DMS153 treated with DMSO at 0.1 percent for 48 hours (cell line): ENCODE measurements at regions not wholly inside any gene's neighbourhood (a gene's known extent, or its start where the extent isn't known, plus 50 kb on each side); places are given as distances from the start of the nearest gene placed in this dataset.
"Not testable (repeated sequence)": the region's sequence is repeated elsewhere in the genome, so short reads cannot be mapped to it uniquely, and the experiment has no call there.

Source experiments
- DNase-seq: peaks from one replicate; lab custom pipeline; 2025; ENCODE audit not compliant: unreplicated experiment; lab: John Stamatoyannopoulos, UW

GRCh38 chr3:160047876-160048275, 59.2 kb downstream of the IL12A start:
- DNase-seq: no peak

GRCh38 chr3:160049038-160049437, 60.4 kb downstream of the IL12A start:
- DNase-seq: no peak

GRCh38 chr3:160049565-160049964, 60.9 kb downstream of the IL12A start:
- DNase-seq: no peak

- DNase-seq: no peak
These were observed 61.4 kb downstream of the IL12A start for GRCh38 chr3:160049988-160050387.

GRCh38 chr3:160052385-160053047, 63.9 kb downstream of the IL12A start:
- no peak for DNase-seq

- no peak for DNase-seq
These were observed 64.4 kb downstream of the IL12A start for GRCh38 chr3:160053048-160053391.

GRCh38 chr3:160054862-160055261, 66.2 kb downstream of the IL12A start:
- DNase-seq: not testable (repeated sequence)

- DNase-seq: no peak
These were observed 67.0 kb downstream of the IL12A start for GRCh38 chr3:160055659-160056058.

GRCh38 chr3:160057331-160057730, 68.7 kb downstream of the IL12A start:
- DNase-seq: no peak

- no peak for DNase-seq
These were observed 71.9 kb downstream of the IL12A start for GRCh38 chr3:160060409-160061027.

GRCh38 chr3:160061525-160061924, 72.9 kb downstream of the IL12A start:
- DNase-seq: no peak

- DNase-seq: no peak
These were observed 76.6 kb downstream of the IL12A start for GRCh38 chr3:160065282-160065681.

- DNase-seq: no peak
These were observed 77.2 kb downstream of the IL12A start for GRCh38 chr3:160065786-160066185.

GRCh38 chr3:160069986-160070385, 81.4 kb downstream of the IL12A start:
- DNase-seq: no peak

GRCh38 chr3:160076519-160076918, 87.9 kb downstream of the IL12A start:
- no peak for DNase-seq

GRCh38 chr3:160078533-160078932, 89.9 kb downstream of the IL12A start:
- no peak for DNase-seq

GRCh38 chr3:160081958-160082533, 93.4 kb downstream of the IL12A start:
- no peak for DNase-seq

- no peak for DNase-seq
These were observed 96.4 kb downstream of the IL12A start for GRCh38 chr3:160084998-160085397.

GRCh38 chr3:160088492-160089137, 100.0 kb downstream of the IL12A start:
- no peak for DNase-seq

- DNase-seq: no peak
These were observed 102.0 kb downstream of the IL12A start for GRCh38 chr3:160090653-160091052.

- DNase-seq: no peak
These were observed 102.8 kb downstream of the IL12A start for GRCh38 chr3:160091441-160091840.

- DNase-seq: no peak
These were observed 104.1 kb downstream of the IL12A start for GRCh38 chr3:160092760-160093159.
